Panc1 (cell line): ENCODE measurements at regions not wholly inside any gene's neighbourhood (a gene's known extent, or its start where the extent isn't known, plus 50 kb on each side); places are given as distances from the start of the nearest gene placed in this dataset.

ENCODE experiments used
- ATAC-seq: fragments of 200-7000 bp; cut with Tn5 transposase; 2 replicates; pipeline ENCODE4 v1.9.1; 2020; ENCODE audit warnings: mild to moderate bottlenecking, moderate library complexity
- BruUV-seq: library from RNA; stranded (reverse); fragments of 400-500 nt; replicated peaks from 2 replicates; lab custom pipeline; 2021; lab: Mats Ljungman, UMichigan
- CTCF ChIA-PET: fragments of 300-600 bp; sonication (Branson Sonifier 250); formaldehyde crosslinking; loops from one replicate; lab custom pipeline; 2022; ENCODE audit warnings: antibody characterized with exemption; lab: Charles Lee
- POLR2A ChIA-PET: fragments of 300-600 bp; sonication (Branson Sonifier 250); formaldehyde crosslinking; loops from one replicate; lab custom pipeline; 2022; ENCODE audit warnings: antibody characterized with exemption; lab: Charles Lee
- DNase-seq: peaks from one replicate; pipeline ENCODE4 v3.0.0-alpha.2; 2010; ENCODE audit warnings: low read depth, low spot score
- H3K27ac ChIP-seq: 2 replicates; pipeline ENCODE4 v1.5.1; 2011; ENCODE audit warnings: mild to moderate bottlenecking, low read length, inconsistent platforms
- H3K27me3 ChIP-seq: fragments of 200-500 bp; sonication (Bioruptor generic); 2 replicates; pipeline ENCODE4 v1.6.0; 2014; ENCODE audit warnings: low read length, inconsistent platforms; ENCODE audit not compliant: control insufficient read depth, insufficient read depth
- H3K36me3 ChIP-seq: fragments of 200-500 bp; sonication (Bioruptor generic); 2 replicates; pipeline ENCODE4 v1.5.1; 2014; ENCODE audit warnings: inconsistent platforms, mild to moderate bottlenecking, low read length, moderate library complexity; ENCODE audit not compliant: control insufficient read depth, insufficient read depth
- H3K4me1 ChIP-seq: 2 replicates; pipeline ENCODE4 v1.5.1; 2011; ENCODE audit warnings: inconsistent platforms, mild to moderate bottlenecking, low read length, moderate library complexity; ENCODE audit not compliant: control insufficient read depth, insufficient read depth
- H3K4me3 ChIP-seq, 2 experiments: 2 replicates each; pipeline ENCODE4 v1.5.1; 2011 to 2012; ENCODE audit warnings: low read depth in 2 of 2, low read length in 2 of 2, mild to moderate bottlenecking in 2 of 2, inconsistent platforms in 1 of 2, moderate library complexity in 1 of 2
- H3K9me3 ChIP-seq: fragments of 200-500 bp; sonication (Bioruptor generic); 2 replicates; pipeline ENCODE4 v1.5.1; 2014; ENCODE audit warnings: low read depth, mild to moderate bottlenecking, inconsistent platforms, low read length, moderate library complexity; ENCODE audit not compliant: control insufficient read depth, insufficient read depth
- POLR2AphosphoS5 ChIP-seq: IDR thresholded peaks from 2 replicates; pipeline ENCODE4 v1.6.1; 2012; ENCODE audit warnings: mild to moderate bottlenecking, low read depth, low read length, moderate library complexity
- REST ChIP-seq, 2 experiments: IDR thresholded peaks; 2 replicates each; pipeline ENCODE4 v1.6.1; 2011 to 2012; ENCODE audit warnings: low read depth in 2 of 2, control low read depth in 1 of 2, low read length in 1 of 2, mild to moderate bottlenecking in 1 of 2, moderate library complexity in 1 of 2; ENCODE audit not compliant: insufficient read depth in 1 of 2
- SIN3A ChIP-seq: IDR thresholded peaks from 2 replicates; pipeline ENCODE4 v1.6.1; 2012; ENCODE audit warnings: low read depth, mild to moderate bottlenecking, low read length, moderate library complexity, borderline replicate concordance; ENCODE audit not compliant: insufficient read depth
- TCF7L2 ChIP-seq: IDR thresholded peaks from 2 replicates; pipeline ENCODE4 v1.6.1; 2011; ENCODE audit warnings: mild to moderate bottlenecking, low read depth, low read length, inconsistent platforms
- in situ Hi-C: cut with HindIII; loops from 2 replicates; pipeline ENCODE4 v1.10.0; 2016; ENCODE audit warnings: low sequenced_read_pairs, low pct_unique_long_range_greater_than_20kb
- intact Hi-C: fragments of 100-400 bp; cut with micrococcal nuclease; formaldehyde crosslinking; loops from one replicate; pipeline ENCODE4 v1.10.0; 2022; ENCODE audit not compliant: unreplicated experiment
- TF ChIP-seq, protein P1 (sequence below): fragments of 450-650 bp; IDR thresholded peaks from 2 replicates; pipeline ENCODE4 v1.5.1; 2017; ENCODE audit warnings: mild to moderate bottlenecking

- TF ChIP-seq POLR2AphosphoS5 = no peak
- TF ChIP-seq, protein P1, sequence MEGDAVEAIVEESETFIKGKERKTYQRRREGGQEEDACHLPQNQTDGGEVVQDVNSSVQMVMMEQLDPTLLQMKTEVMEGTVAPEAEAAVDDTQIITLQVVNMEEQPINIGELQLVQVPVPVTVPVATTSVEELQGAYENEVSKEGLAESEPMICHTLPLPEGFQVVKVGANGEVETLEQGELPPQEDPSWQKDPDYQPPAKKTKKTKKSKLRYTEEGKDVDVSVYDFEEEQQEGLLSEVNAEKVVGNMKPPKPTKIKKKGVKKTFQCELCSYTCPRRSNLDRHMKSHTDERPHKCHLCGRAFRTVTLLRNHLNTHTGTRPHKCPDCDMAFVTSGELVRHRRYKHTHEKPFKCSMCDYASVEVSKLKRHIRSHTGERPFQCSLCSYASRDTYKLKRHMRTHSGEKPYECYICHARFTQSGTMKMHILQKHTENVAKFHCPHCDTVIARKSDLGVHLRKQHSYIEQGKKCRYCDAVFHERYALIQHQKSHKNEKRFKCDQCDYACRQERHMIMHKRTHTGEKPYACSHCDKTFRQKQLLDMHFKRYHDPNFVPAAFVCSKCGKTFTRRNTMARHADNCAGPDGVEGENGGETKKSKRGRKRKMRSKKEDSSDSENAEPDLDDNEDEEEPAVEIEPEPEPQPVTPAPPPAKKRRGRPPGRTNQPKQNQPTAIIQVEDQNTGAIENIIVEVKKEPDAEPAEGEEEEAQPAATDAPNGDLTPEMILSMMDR = no peak
- ATAC-seq (no peak), DNase-seq (no peak)
- no peaks in the 10 kb centered on the region for H3K9me3 ChIP-seq
- no peaks in the 10 kb centered on the region for H3K36me3 ChIP-seq
- CTCF ChIA-PET = no interaction called here
- in situ Hi-C loops (no loop called here), intact Hi-C loops (no loop called here)
- BruUV-seq = no TSS peak
- no peak overlapping the region for H3K4me3 ChIP-seq
- peaks cover 15% of the 10 kb centered on the region; the same call in 1 of the 2 replicates for H3K27me3 ChIP-seq
- H3K27ac ChIP-seq = no peak overlapping the region
- H3K4me1 ChIP-seq = no peaks in the 10 kb centered on the region
- POLR2A ChIA-PET = interaction anchor here (0.6 kb wide), 1 partner anchor 181 kb away, joined by 3 read pairs; no protein-coding TSS in a partner anchor
Observed at GRCh38 chr2:204110338-204110741, 173.8 kb downstream of the ICOS start.

- ATAC-seq = no peak
- POLR2A ChIA-PET = no interaction called here
Observed at GRCh38 chr2:204110751-204111516, 174.4 kb downstream of the ICOS start.

More at GRCh38 chr2:204110751-204111516, 174.4 kb downstream of the ICOS start:
- in situ Hi-C loops (no loop called here), intact Hi-C loops (no loop called here)
- no peak for DNase-seq
- CTCF ChIA-PET = no interaction called here
- Histone ChIP-seq H3K4me1 (no peaks in the 10 kb centered on the region), H3K27me3 (peaks cover 15% of the 10 kb centered on the region; the same call in 1 of the 2 replicates), H3K27ac (no peak overlapping the region), H3K4me3 (no peak overlapping the region), H3K36me3 (no peaks in the 10 kb centered on the region), H3K9me3 (no peaks in the 10 kb centered on the region)
- BruUV-seq = no TSS peak
- TF ChIP-seq TCF7L2 = no peak
- no peak for TF ChIP-seq POLR2AphosphoS5
- TF ChIP-seq SIN3A = no peak
- TF ChIP-seq REST (IDR thresholded peaks at IDR 0.05; ENCODE audit: insufficient read depth in 1 of 2, low read depth in 2 of 2, low read length in 1 of 2) = no peak
